ENCODE measurements at regions not wholly inside any gene's neighbourhood (a gene's known extent, or its start where the extent isn't known, plus 50 kb on each side); places are given as distances from the start of the nearest gene placed in this dataset.

DNA sequence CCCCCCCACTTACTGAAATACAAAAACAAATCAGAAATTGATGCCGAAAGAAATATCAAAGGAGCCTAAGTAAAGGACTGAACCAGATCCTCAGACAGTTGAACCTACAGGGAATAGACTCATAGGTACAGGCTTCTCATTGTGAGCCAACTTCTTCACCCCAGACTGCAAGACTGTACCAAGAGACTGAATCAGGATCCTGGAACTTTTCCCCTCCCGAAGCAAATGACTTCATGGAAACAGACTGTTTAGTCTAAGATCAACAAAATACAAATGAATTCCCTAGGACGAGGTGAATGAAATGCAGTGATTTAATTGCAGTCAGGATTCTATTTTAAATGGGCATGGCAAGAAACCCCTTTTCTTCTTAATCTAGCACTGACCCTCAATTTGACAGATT lies 53.6 kb upstream of the RNF152 start:
- no peaks in the 10 kb centered on the region for H3K4me1 ChIP-seq (ENCODE audit: control insufficient read depth, insufficient read depth, low read length)
- no peaks in the 10 kb centered on the region for H3K36me3 ChIP-seq (ENCODE audit: control insufficient read depth in 2 of 2, insufficient read depth in 1 of 2, low read length in 2 of 2)
- no peak for TF ChIP-seq ZNF837 (tag by site-specific recombination; IDR thresholded peaks at IDR 0.05)
- CTCF ChIA-PET: no interaction called here
- no peaks in the 10 kb centered on the region for H3K9me3 ChIP-seq (ENCODE audit: control insufficient read depth, insufficient read depth, low read depth, low read length)
- no peak overlapping the region for H3K4me3 ChIP-seq (ENCODE audit: low read depth, low read length)
- POLR2A ChIA-PET: no interaction called here
- no peak overlapping the region for H3K27ac ChIP-seq (ENCODE audit: extremely low read depth, low read depth, low read length)

DNA sequence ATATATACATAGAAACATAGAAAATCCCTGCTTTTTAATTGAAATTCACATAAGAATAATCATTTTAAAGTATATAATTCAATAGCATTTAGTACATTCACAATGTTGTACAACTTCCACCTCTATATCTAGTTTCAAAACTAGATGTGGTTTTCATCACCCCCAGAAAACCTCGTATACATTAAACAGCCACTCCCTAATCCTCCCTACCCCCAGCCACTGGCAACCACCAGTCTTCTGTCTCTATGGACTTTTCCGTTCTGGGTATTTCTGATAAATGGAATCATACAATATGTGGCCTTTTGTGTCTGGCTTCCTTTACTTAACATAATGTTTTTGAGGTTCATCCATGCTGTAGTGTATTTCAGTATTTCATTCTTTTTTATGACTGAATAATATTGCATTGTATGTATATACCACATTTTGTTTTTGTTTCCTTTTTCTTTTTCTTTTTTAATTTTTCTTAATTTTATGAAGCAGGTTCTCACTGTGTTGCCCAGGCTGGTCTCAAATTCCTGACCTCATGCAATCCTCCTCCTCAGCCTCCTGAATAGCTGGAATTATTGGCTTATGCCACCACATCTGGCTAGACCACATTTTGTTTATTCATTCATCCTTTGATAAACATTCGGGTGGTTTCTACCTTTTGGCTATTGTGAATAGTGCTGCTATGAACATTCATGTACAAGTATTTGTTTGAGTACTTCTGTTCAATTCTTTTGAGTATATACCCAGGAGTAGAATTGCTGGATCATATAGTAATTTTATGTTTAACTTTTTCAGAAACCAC lies 50.6 kb upstream of the RNF152 start:
- H3K9me3 ChIP-seq (ENCODE audit: control insufficient read depth, insufficient read depth, low read depth, low read length): no peaks in the 10 kb centered on the region
- H3K4me1 ChIP-seq (ENCODE audit: control insufficient read depth, insufficient read depth, low read length): no peaks in the 10 kb centered on the region
- ChIA-PET CTCF (interaction anchor here (0.6 to 1.5 kb wide), 2 partner anchors 9 to 187 kb away, joined by 3 to 5 read pairs; no protein-coding TSS in a partner anchor), POLR2A (no interaction called here)
- H3K36me3 ChIP-seq (ENCODE audit: control insufficient read depth in 2 of 2, insufficient read depth in 1 of 2, low read length in 2 of 2): no peaks in the 10 kb centered on the region
- H3K27ac ChIP-seq (ENCODE audit: extremely low read depth, low read depth, low read length): no peak overlapping the region
- no peak overlapping the region for H3K4me3 ChIP-seq (ENCODE audit: low read depth, low read length)
- no peak for TF ChIP-seq ZNF701 (tag by site-specific recombination; IDR thresholded peaks at IDR 0.05)
- TF ChIP-seq ZNF140 (tag by site-specific recombination; IDR thresholded peaks at IDR 0.05): no peak
- no peak for TF ChIP-seq KLF7 (tag by site-specific recombination; IDR thresholded peaks at IDR 0.05; ENCODE audit: borderline replicate concordance)
- TF ChIP-seq, protein P1, sequence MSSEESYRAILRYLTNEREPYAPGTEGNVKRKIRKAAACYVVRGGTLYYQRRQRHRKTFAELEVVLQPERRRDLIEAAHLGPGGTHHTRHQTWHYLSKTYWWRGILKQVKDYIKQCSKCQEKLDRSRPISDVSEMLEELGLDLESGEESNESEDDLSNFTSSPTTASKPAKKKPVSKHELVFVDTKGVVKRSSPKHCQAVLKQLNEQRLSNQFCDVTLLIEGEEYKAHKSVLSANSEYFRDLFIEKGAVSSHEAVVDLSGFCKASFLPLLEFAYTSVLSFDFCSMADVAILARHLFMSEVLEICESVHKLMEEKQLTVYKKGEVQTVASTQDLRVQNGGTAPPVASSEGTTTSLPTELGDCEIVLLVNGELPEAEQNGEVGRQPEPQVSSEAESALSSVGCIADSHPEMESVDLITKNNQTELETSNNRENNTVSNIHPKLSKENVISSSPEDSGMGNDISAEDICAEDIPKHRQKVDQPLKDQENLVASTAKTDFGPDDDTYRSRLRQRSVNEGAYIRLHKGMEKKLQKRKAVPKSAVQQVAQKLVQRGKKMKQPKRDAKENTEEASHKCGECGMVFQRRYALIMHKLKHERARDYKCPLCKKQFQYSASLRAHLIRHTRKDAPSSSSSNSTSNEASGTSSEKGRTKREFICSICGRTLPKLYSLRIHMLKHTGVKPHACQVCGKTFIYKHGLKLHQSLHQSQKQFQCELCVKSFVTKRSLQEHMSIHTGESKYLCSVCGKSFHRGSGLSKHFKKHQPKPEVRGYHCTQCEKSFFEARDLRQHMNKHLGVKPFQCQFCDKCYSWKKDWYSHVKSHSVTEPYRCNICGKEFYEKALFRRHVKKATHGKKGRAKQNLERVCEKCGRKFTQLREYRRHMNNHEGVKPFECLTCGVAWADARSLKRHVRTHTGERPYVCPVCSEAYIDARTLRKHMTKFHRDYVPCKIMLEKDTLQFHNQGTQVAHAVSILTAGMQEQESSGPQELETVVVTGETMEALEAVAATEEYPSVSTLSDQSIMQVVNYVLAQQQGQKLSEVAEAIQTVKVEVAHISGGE (tag by site-specific recombination; conservative IDR thresholded peaks at IDR 0.05; ENCODE audit: low read depth): no peak
- TF ChIP-seq, protein P2, sequence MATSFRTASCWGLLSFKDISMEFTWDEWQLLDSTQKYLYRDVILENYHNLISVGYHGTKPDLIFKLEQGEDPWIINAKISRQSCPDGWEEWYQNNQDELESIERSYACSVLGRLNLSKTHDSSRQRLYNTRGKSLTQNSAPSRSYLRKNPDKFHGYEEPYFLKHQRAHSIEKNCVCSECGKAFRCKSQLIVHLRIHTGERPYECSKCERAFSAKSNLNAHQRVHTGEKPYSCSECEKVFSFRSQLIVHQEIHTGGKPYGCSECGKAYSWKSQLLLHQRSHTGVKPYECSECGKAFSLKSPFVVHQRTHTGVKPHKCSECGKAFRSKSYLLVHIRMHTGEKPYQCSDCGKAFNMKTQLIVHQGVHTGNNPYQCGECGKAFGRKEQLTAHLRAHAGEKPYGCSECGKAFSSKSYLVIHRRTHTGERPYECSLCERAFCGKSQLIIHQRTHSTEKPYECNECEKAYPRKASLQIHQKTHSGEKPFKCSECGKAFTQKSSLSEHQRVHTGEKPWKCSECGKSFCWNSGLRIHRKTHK (tag by site-specific recombination; IDR thresholded peaks at IDR 0.05): no peak
- TF ChIP-seq ZNF214 (tag by site-specific recombination; IDR thresholded peaks at IDR 0.05; ENCODE audit: borderline replicate concordance): no peak
- no peak for TF ChIP-seq YY1 (tag by site-specific recombination; IDR thresholded peaks at IDR 0.05)
- TF ChIP-seq, protein P3, sequence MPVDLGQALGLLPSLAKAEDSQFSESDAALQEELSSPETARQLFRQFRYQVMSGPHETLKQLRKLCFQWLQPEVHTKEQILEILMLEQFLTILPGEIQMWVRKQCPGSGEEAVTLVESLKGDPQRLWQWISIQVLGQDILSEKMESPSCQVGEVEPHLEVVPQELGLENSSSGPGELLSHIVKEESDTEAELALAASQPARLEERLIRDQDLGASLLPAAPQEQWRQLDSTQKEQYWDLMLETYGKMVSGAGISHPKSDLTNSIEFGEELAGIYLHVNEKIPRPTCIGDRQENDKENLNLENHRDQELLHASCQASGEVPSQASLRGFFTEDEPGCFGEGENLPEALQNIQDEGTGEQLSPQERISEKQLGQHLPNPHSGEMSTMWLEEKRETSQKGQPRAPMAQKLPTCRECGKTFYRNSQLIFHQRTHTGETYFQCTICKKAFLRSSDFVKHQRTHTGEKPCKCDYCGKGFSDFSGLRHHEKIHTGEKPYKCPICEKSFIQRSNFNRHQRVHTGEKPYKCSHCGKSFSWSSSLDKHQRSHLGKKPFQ (tag by site-specific recombination; IDR thresholded peaks at IDR 0.05): no peak
- no peak for TF ChIP-seq HOXA7 (CRISPR knock-in tag; IDR thresholded peaks at IDR 0.05; ENCODE audit: borderline replicate concordance)
- no peak for TF ChIP-seq ZBTB21 (tag by site-specific recombination; IDR thresholded peaks at IDR 0.05)
